ENCODE measurements at regions not wholly inside any gene's neighbourhood (a gene's known extent, or its start where the extent isn't known, plus 50 kb on each side); places are given as distances from the start of the nearest gene placed in this dataset.

DNA sequence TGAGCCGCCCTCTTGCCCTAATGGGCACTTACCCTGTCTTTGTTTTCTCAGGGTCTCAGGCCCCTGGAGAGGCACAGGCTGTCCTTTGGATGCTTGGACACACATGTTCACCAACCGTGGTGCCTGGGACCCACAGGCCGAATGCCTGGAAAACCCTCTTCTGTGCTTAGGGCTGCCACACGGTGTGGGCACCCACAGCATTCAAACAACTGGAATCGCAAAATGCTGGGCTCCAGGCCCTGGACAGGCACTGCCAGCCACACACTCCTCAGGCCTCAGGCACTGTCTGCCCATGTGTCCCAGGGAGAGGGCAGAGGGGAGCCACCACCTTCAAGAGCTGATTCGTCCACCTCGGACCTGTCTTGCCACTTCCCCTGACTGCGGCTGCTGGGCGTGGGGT, 123.1 kb upstream of the ACKR3 start:
- H3K27me3 Mint-ChIP-seq (ENCODE audit: low read depth), result peaks cover 2% of the 10 kb centered on the region
- TF ChIP-seq, protein P1, sequence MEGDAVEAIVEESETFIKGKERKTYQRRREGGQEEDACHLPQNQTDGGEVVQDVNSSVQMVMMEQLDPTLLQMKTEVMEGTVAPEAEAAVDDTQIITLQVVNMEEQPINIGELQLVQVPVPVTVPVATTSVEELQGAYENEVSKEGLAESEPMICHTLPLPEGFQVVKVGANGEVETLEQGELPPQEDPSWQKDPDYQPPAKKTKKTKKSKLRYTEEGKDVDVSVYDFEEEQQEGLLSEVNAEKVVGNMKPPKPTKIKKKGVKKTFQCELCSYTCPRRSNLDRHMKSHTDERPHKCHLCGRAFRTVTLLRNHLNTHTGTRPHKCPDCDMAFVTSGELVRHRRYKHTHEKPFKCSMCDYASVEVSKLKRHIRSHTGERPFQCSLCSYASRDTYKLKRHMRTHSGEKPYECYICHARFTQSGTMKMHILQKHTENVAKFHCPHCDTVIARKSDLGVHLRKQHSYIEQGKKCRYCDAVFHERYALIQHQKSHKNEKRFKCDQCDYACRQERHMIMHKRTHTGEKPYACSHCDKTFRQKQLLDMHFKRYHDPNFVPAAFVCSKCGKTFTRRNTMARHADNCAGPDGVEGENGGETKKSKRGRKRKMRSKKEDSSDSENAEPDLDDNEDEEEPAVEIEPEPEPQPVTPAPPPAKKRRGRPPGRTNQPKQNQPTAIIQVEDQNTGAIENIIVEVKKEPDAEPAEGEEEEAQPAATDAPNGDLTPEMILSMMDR (IDR thresholded peaks at IDR 0.05; ENCODE audit: unreplicated experiment), result no peak
- DNase-seq (ENCODE audit: low spot score in 2 of 2, unreplicated experiment in 2 of 2), result no peak
- H3K4me3 Mint-ChIP-seq, result no peak overlapping the region
- peaks cover 15% of the 10 kb centered on the region for H3K4me1 Mint-ChIP-seq
- peaks cover 22% of the 10 kb centered on the region for H3K9me3 Mint-ChIP-seq
- H3K27ac Mint-ChIP-seq, result no peak overlapping the region
- peaks cover 28% of the 10 kb centered on the region for H3K36me3 Mint-ChIP-seq

DNA sequence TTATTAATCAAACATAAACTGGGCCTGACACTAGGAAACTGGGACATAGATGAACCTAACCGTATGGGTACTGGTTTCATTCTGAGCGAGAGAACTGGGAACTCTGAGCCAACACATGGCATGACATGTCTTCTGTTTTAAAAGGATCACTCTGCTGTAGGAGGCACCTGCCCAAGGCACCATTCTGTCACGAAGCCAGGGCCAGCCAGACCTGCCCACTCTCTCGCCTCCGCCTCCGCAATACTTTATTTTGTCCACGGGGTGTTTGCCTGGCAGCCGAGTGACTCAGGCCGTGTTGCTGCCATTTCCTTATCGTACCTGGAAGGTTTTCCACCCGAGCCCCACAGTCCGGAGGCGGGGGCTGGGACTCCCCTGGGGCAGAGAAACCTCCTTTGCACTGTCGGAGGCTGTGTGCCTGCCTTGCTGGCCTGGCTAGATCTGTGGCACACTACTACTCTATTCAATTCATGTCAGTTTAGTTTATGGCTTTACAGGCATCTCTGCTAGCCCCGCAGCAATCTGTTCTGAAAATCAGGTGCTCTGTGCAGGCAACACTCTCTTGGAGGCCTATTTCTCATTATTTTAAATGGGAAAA, 120.4 kb upstream of the ACKR3 start:
- peak overlapping the region; percentile 40 for H3K27ac Mint-ChIP-seq
- peaks cover 2% of the 10 kb centered on the region for H3K27me3 Mint-ChIP-seq (ENCODE audit: low read depth)
- TF ChIP-seq, protein P1 (IDR thresholded peaks at IDR 0.05; ENCODE audit: unreplicated experiment), result no peak
- no peak overlapping the region for H3K4me3 Mint-ChIP-seq
- H3K9me3 Mint-ChIP-seq, result peaks cover 5% of the 10 kb centered on the region
- peaks cover 33% of the 10 kb centered on the region for H3K4me1 Mint-ChIP-seq
- DNase-seq (ENCODE audit: low spot score in 2 of 2, unreplicated experiment in 2 of 2), result no peak
- H3K36me3 Mint-ChIP-seq, result peaks cover 17% of the 10 kb centered on the region

DNA sequence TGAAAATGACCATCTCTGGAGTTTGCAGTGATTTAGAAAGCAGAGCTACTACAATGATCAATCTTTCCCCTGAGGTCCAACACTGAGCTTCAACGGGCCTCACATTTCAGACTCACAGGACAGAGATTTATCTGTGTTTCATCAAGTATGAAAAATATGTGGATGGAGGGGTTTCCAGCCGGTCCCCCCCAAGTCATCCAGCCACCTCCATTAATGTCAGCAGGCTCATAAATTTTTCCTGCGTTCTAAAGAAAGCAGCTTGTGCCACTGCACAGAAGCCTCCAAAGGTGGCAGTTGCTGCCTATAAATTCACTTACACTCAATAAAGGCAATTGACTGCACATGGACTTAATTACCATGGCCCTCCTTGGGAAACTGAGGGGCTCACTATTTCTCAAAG, 117.4 kb upstream of the ACKR3 start:
- no peak for DNase-seq (ENCODE audit: low spot score in 2 of 2, unreplicated experiment in 2 of 2)
- TF ChIP-seq, protein P1 (IDR thresholded peaks at IDR 0.05; ENCODE audit: unreplicated experiment), result no peak
- H3K36me3 Mint-ChIP-seq, result peaks cover 14% of the 10 kb centered on the region
- no peak overlapping the region for H3K27ac Mint-ChIP-seq
- H3K27me3 Mint-ChIP-seq (ENCODE audit: low read depth), result peaks cover 4% of the 10 kb centered on the region
- peaks cover 36% of the 10 kb centered on the region for H3K4me1 Mint-ChIP-seq
- H3K9me3 Mint-ChIP-seq, result peaks cover 3% of the 10 kb centered on the region
- no peak overlapping the region for H3K4me3 Mint-ChIP-seq

DNA sequence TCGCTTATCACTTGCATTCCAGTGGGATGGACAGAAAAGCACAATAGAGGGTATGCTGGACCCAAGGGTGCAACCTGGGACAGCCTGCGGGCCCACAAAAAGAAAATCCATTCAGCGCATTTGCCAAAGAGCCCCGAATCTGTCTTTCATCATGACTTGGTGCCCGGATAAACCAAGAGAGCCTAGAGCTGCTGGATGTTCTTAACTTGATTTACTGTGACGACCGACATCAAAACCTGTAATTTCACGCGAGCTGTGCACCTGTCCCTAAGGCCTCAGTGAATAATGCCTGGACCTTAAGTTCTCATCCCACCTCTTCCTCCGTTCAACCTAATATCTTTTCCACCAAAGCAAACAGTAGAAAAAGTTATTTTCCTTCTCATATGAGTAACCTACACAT, 115.5 kb upstream of the ACKR3 start:
- peaks cover 12% of the 10 kb centered on the region for H3K9me3 Mint-ChIP-seq
- peaks cover 21% of the 10 kb centered on the region for H3K36me3 Mint-ChIP-seq
- no peak overlapping the region for H3K27ac Mint-ChIP-seq
- H3K4me3 Mint-ChIP-seq, result no peak overlapping the region
- H3K27me3 Mint-ChIP-seq (ENCODE audit: low read depth), result peaks cover 2% of the 10 kb centered on the region
- TF ChIP-seq, protein P1 (IDR thresholded peaks at IDR 0.05; ENCODE audit: unreplicated experiment), result no peak
- H3K4me1 Mint-ChIP-seq, result peaks cover 33% of the 10 kb centered on the region
- DNase-seq (ENCODE audit: low spot score in 2 of 2, unreplicated experiment in 2 of 2), result no peak

DNA sequence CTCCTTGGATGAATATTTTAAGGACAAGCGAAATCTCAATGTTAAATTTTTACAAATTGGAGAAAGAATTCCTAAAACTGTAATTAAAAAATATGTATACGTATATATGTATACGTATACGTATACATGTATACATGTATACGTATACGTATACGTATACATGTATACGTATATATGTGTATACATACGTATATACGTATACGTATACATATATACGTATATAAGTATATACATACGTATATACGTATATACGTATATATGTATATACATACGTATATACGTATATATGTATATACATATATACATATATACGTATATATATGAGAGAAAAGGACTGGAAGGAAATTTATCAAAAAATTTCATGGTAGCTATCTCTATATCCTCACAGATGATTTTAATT, 110.2 kb upstream of the ACKR3 start:
- no peak overlapping the region for H3K4me3 Mint-ChIP-seq
- no peak overlapping the region for H3K27ac Mint-ChIP-seq
- TF ChIP-seq, protein P1 (IDR thresholded peaks at IDR 0.05; ENCODE audit: unreplicated experiment), result no peak

DNA sequence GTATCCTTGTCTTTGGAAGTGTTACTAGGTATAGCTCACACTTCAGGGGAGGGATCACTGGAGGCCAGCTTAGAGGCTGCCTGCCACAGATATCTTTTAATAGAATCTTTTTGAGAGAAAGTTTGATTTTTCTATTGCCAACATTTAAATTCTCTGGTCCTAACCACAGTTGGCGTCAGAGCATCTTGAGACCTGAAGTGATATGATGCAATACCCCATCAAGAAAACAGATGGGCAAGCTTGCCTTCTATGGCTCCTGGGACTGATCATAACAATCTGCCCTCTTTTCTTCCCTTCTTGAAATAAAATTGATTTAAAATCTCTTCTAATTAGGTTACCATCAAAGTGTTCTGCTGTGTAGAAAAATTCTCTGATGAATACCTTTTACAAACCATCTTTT, 105.5 kb upstream of the ACKR3 start:
- TF ChIP-seq, protein P1 (IDR thresholded peaks at IDR 0.05; ENCODE audit: unreplicated experiment), result no peak

More for the DNA sequence above, 110.2 kb upstream of the ACKR3 start:
- peaks cover 45% of the 10 kb centered on the region for H3K36me3 Mint-ChIP-seq
- peaks cover 2% of the 10 kb centered on the region for H3K4me1 Mint-ChIP-seq
- no peak for DNase-seq (ENCODE audit: low spot score in 2 of 2, unreplicated experiment in 2 of 2)
- H3K27me3 Mint-ChIP-seq (ENCODE audit: low read depth), result peaks cover 2% of the 10 kb centered on the region
- peaks cover 22% of the 10 kb centered on the region for H3K9me3 Mint-ChIP-seq

More for the DNA sequence above, 105.5 kb upstream of the ACKR3 start:
- H3K9me3 Mint-ChIP-seq, result peaks cover 43% of the 10 kb centered on the region
- H3K27ac Mint-ChIP-seq, result no peak overlapping the region
- H3K4me3 Mint-ChIP-seq, result no peak overlapping the region
- no peaks in the 10 kb centered on the region for H3K27me3 Mint-ChIP-seq (ENCODE audit: low read depth)
- no peaks in the 10 kb centered on the region for H3K4me1 Mint-ChIP-seq
- H3K36me3 Mint-ChIP-seq, result peaks cover 57% of the 10 kb centered on the region
- no peak for DNase-seq (ENCODE audit: low spot score in 2 of 2, unreplicated experiment in 2 of 2)
